ENCODE measurements at regions not wholly inside any gene's neighbourhood (a gene's known extent, or its start where the extent isn't known, plus 50 kb on each side); places are given as distances from the start of the nearest gene placed in this dataset.
"Not testable (repeated sequence)": the region's sequence is repeated elsewhere in the genome, so short reads cannot be mapped to it uniquely, and the experiment has no call there.

DNA sequence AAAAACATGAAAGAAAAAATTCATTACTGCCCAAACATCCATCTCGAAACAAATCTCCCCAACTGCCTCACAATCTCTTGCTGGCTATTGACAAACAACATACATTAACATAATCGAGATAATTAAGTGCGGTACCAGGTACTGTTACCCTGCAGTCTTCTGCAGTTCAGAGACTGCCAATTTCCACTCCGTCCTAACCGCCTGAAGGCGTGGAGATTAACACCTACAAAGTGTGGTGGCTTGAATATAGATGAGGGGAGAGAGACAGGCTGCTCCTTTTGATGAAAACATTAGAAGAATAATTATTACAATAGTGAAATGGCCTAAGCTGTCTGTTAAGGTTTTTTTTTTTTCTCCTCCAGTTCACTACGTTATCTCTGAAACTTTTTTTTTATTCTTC, 258.9 kb upstream of the SOX4 start:
- no peak for DNase-seq (ENCODE audit: low spot score)

DNA sequence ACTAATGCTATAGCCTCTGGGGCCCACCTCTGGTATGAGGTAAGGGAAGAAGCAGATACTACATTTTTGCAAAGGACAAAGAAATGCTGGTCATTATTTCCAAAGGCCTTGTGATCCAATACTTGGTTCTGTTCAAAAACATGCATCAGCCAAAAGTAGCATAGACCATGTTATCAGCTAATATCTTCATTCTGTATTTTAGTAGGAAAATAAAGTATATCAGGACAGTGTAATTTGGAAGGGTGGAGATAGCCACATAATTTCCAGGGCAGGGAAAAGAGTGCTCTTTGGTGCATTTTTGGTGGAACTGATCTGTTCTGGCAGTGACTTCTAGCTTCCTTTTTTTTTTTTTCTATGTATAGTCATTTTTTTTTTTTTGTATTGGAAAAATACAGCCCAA, 258.0 kb upstream of the SOX4 start:
- DNase-seq (ENCODE audit: low spot score) = no peak

DNA sequence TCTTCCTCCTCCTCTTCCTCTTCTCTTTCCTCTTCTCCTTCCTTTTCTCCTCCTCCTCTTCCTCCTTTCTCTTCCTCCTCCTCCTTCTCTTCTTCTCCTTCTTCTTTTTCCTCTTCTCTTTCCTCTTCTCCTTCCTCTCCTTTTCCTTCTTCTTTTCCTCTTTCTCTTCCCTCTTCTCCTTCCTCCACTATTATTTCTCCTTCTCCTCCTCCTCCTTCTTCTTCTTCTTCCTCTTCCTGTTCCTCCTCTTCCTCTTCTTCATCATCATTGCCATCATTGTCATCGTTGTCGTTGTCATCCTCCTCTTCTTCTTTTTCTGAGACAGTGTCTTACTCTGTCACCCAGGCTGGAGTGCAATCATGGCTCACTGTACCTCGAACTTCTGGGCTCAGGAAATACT, 256.3 kb upstream of the SOX4 start:
- no peak for DNase-seq (ENCODE audit: low spot score)

DNA sequence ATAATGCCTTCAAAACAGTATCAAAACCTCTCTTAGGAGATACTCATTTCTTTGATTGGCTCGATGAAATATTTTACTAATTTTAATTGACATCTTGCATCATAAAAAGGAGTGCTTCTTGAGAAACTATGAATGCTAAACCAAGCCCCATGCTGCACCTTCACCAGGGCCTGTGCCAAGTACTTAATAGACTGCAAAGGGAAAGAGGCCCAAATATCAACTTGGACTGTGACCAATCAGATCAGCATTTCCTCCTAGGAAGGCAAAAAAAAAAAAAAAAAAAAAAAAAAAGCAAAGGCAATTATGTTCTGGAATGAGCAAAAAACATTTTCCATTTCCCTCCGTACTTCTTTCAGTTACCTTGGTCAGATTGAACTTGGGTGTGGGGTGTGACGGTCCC, 253.0 kb upstream of the SOX4 start:
- DNase-seq (ENCODE audit: low spot score) = no peak

DNA sequence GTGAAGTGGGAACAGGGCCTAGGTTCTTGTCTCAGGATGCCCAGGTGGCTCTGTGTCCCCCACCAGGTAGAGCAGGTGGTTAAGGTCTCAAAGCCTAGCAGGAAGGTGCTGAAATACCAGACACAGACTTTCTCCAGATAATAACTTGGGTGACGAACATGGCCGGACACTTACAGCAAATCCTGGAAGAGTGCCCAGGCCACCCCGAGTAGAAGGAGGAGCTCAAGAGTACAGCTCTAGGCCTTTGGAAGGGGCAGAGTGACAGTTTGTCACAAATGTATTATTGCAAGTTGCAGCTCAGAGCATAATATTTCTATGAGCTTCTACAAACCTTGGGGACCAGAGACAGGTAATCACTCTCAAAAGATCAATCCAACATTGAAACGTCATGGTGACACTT, 251.6 kb upstream of the SOX4 start:
- no peak for DNase-seq (ENCODE audit: low spot score)

DNA sequence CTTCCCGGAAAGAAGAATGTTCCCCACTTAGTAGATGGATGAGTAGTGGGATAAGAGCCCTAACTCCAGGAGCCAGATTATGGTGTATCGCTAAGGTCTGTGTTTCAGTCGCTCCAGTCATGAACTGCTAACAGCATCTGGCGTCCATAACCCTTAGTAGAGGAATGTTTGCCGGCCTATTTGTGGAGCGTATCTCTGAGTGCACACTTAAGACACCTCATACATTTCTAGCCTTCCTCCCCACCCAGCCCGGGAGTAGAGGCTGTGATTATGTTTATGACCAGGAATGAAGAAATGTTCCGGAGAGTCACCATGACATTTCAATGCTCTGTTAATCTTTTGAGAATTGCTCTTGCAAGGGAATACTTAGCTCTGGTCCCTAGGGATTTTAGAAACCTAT, 251.1 kb upstream of the SOX4 start:
- DNase-seq (ENCODE audit: low spot score) = peak; percentile 15

DNA sequence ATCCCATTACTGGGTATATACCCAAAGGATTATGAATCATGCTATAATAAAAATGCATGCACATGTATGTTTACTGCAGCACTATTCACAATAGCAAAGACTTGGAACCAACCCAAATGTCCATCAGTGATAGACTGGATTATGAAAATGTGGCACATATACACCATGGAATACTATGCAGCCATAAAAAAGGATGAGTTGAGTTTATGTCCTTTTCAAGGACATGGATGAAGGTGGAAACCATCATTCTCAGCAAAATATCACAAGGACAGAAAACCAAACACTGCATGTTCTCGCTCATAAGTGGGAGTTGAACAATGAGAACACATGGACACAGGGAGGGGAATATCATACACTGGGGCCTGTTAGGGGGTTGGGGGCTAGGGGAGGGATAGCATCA, 247.8 kb upstream of the SOX4 start:
- DNase-seq (ENCODE audit: low spot score) = not testable (repeated sequence)

DNA sequence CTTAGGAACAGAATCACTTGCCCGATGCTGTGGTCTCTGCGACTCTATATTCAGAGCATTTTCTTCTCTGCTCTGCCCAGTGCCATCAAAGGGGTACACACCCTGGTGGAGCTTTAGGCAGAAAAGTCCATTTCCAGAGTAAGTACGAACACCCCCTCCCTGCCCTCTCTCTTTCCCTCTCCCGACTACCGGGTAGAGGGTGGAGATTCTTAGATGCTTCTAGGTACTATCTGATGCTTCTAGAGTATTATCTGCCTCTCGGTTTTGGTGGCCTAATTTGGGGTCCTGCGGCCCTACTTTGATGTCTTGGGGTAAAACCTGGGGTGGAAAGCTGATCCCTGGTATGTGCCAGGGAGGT, 245.4 kb upstream of the SOX4 start:
- no peak for DNase-seq (ENCODE audit: low spot score)

DNA sequence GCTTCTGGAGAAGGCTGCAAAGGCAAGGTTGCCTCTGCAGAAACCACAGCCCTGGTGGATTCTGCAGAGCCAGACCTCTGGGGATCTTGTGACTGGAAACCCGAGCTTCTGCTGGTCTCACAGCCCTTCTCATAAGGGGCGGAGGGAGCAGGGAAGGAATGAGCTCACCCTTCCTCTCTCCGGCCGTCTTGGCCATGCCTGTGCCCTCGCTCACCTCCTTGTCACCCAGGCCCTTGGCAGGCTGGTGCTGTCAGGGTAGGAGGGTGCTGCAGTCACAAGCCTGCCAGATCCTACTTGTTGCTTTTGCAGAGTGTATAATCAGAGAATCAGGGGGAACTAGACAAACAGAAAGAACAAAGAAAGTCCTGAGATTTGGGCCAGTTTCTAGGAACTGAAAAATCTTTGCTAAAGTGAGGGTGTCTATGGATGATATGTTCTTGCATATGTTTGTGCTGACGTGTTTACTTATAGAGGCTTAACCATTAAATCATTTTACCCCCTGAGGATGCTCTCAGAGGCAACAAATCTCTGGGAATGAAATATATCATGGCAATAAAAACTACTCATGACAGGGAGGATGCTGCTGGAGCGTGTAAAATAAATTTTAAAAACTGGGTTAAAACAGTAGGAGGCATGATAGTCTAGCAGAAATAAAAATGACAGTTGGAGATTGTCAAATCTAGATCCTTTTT, 244.9 kb upstream of the SOX4 start:
- DNase-seq (ENCODE audit: low spot score) = peak; percentile 65

DNA sequence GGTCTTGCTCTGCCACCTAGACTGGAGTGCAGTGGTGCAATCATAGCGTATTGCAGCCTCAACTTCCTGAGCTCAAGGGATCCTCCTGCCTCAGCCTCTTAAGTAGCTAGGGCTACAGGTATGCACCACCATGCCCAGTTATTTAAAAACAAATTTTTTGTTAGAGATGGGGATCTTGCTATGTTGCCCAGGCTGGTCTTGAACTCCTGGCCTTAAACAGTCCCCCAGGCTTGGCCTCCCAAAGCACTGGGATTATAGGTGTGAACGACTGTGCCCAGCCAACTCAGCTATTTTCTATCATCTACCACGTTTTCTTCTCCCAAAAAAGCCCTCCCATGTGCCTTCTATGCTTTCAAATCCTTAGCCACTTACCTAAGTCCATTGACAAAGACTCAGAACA, 243.7 kb upstream of the SOX4 start:
- no peak for DNase-seq (ENCODE audit: low spot score)

DNA sequence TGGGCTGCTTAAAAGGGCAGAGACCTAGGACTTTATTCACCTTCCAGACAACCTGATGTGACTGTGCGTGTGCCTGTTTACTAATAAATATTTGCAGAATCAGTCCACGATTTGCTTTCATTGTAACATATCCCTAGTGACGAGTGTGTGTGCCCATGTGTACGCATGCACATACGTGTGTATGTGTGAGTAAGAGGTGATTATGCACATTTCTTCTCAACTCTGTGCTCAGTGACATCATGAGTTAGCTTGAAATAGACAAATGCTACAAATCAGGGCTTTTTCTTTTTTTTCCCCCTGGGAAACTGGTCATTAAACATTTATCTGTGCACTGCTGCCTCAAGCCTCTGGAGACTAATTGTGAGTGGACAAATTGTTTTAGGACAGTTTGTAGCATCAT, 242.6 kb upstream of the SOX4 start:
- DNase-seq (ENCODE audit: low spot score) = no peak

DNA sequence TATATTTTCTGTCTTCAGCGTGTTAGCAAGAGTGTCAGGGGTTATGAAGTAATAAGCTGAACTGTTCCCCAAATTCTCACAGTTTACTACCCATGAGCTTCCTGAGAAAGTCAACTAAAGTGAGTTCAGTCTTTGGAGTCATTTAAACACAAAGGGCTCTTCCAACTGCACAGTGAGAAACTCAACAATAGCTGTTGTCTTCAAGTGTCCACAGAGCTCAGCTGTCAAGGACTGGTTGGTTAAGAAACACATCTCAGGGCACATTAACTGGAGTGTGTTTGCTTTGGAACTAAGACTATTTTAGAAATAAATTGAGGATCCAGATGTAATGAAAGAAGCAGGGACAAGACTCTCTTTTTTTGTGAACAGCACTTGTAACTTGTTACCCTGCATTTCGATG, 241.4 kb upstream of the SOX4 start:
- DNase-seq (ENCODE audit: low spot score) = no peak

DNA sequence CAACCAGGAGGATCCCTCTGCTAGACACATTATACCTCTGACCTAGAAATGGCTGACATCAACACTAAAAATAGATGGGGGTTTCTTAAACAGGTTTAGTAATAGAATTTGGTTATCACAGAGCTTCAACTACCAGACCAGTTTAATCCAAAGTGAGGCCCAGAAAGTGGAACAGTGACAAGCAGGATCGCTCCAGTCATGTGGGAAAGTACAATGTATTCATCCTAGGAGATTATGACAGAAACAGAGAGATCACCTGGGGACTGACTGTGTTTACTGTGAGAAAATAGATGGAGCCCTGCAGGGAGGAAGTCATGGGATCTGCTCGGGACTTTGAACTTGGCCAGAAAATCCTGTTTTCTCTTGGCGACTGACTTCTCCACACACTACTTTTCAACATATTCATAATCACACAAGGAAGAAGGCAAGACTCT, 238.7 kb upstream of the SOX4 start:
- no peak for DNase-seq (ENCODE audit: low spot score)

DNA sequence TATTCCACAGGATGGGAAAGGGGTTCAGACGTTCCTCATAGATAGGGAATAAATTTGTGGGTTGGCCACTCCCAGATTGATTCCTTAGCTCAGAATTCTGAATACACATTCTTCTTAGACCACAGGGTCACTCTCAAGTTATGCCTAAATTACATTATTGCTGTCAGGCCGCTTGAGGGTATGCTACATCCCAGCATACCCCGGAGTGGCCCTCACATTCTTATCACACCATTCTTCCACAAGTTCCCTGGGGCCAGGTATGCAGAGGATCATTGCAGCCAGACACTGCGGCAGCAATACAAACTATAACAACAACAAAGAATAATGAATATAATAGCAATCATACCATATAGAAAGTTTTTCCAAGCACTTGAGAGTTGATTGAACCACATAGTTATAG, 237.9 kb upstream of the SOX4 start:
- DNase-seq (ENCODE audit: low spot score) = no peak

DNA sequence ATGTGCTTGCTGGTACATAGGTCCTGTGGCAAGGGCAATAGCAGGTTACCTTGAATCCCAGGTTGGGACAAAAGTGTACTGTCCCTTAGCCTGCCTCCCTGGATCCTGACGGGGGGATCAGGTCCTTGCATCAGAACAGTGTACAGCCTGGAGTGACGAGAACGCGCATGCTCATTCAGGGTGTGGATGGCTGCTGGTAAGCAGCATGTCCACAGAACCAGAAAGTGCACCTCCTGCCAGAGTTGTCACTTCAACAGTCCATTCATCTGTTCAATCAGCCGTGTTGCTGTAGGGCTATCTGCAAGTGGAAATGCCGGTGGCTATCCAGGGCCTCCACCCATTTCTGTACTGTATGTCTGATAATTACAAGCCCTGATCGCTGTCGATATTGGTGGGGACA, 236.3 kb upstream of the SOX4 start:
- DNase-seq (ENCODE audit: low spot score) = no peak

DNA sequence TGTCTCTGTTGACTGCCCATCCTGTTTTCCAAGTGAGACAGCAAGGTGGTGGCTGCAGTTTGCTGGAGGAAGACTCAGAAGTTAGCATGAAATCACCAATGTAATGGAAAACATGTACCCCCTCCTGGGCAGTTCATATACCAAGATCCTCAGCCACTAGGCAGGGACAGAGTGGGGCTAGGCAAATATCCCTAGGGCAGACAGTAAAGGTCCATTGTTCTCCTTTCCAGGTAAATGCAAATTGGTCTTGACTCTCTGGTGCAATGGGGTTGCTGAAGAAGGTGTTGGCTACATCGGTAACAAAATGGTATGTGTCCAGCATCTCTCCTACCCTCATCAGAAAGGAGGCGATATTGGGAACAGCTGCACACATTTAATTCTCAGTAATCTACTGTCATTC, 233.6 kb upstream of the SOX4 start:
- no peak for DNase-seq (ENCODE audit: low spot score)

DNA sequence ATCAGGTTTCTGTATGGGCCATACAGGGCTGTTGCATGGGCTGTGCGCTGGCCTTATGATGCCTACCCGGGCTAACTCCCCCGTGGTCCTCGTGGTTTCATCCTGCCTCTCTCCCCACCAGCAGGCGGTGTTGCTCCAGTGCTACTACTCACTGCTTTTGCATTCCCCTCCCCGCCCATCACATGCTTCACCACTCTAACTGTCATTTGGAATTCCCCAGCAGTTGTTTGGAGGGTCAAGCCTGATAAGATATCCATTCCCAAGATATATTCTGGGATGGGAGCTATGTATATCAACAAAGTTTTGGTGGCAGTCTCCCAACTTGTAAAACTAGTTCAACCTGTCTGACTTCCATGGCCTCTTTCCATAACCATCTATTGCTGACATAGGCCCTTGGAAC, 233.2 kb upstream of the SOX4 start:
- no peak for DNase-seq (ENCODE audit: low spot score)

DNA sequence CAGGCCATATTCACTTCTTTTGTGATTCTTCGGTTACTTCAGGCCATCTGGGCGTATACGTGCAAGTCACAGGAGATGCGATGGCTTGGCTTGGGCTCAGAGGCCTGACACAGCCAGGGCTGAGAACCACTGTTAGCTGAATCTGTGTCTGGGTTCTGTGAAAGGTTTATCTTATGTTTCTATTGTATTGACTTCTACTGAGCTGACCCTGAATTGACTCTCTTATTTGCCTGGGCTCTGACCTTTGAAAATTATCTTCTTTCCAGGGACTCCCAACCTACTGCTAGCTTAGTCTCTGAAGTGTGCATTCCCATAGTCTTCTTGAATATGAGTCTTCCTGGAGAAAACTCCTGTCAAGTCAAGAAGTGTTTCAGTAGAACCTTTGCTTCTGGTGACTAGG, 226.4 kb upstream of the SOX4 start:
- DNase-seq (ENCODE audit: low spot score) = no peak

DNA sequence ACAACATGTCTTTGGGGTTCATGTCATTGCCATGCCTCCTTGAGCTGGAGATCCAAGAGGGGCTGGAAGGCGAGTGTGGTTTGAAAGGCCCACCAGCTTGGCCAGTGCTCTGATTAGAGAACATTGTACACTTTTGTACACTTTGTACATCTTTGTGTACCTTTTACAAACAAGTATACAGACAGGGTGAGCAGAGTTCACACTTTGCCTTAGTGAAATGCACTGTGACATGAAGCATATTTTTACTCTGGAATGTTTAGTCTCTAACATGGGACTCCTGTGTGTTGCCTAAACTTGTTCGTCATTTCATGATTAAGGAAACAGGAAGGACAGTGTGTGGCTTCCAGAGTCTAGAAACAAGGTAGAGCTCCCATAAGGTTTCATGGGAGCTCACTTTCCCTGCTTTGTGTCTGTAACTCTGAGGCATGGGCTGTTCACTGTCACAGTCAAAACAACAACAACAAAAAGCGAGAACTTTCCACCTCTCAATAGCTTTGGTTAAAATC, 225.8 kb upstream of the SOX4 start:
- no peak for DNase-seq (ENCODE audit: low spot score)

DNA sequence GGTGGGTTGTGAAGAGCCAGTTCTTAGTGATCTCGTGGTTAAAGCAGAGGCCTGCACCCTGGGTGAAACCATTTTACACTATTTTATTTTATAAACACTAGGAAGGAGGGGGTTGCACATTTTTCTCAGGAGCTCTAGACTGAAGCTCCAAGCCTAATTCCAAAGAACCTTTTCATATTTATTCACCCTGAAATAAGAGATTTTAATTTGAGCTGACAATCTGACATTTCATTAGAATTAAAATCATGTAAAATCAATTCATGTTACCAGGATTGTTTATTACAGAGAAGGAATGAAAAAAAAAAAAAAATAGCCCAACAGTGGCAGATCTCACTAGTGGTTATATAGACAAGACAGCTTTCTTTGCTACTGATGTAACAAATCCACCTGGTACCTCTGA, 222.5 kb upstream of the SOX4 start:
- no peak for DNase-seq (ENCODE audit: low spot score)

DNA sequence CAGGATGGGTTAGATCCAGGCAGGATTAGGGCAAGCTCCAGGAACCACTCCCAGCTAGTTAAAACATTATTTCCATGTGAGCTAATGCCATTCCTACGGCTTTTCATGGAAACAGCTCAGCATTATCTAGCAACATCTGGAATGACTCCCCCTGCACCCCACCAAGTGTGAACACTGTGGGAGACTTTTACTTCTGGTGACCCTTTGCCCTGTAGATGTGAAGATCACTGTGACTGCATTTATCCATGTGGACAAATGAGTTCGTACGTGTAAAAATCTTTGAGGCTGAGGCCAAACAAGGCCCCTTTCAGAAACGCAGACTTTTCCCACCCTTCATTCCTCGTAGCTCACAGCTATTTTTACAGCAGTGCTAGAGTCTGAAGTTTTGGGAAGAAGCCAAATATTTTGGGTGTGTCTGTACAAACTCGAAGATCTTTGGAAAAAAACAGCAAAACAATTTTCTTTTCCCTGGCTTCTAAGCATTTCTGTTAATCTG, 221.8 kb upstream of the SOX4 start:
- peak; percentile 48 for DNase-seq (ENCODE audit: low spot score)

DNA sequence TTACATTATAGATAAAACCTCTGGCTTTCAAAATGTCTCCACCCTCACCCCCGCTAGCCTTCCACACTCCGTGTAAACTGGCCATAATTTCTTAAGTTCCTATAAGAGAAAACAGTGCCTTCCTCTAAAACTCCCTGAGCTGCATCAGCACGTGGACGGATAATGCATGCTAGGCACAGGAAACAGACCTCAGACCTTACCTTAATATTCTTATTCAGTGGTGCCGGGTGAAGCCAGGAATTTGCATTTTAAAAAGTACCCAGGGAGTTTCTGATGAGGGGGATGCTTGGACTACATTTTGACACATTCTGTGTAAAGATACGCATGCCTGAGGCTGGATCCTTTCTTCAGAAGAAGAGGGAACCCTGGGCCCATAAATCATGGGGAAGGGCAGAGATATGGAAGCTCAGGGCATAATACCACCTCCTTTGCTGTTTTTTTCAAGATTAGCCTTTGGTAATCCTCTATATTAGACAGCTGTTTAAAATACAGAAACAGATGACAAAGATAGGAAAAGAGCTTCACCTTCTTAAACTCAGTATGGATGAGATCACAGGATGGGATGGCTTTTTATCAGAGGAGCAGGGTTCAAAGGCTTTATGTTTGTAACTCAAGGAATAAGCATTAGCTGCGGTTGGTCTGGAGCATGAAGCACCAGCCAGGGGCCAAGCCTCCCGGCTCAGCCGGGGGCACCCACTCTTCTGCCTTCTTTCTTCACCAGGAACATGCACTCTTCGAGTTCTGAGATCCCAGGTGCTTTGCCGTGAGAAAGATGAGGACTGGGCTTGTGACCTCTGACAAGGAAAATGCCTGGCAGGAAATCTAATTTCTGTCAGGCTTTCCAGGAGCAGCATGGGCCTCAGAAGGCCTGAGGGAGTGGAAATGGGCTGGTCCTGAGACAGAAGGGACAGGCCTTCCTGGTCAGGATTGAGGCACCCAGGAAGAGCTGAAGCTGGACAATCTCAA, 218.1 kb upstream of the SOX4 start:
- DNase-seq (ENCODE audit: low spot score) = no peak

DNA sequence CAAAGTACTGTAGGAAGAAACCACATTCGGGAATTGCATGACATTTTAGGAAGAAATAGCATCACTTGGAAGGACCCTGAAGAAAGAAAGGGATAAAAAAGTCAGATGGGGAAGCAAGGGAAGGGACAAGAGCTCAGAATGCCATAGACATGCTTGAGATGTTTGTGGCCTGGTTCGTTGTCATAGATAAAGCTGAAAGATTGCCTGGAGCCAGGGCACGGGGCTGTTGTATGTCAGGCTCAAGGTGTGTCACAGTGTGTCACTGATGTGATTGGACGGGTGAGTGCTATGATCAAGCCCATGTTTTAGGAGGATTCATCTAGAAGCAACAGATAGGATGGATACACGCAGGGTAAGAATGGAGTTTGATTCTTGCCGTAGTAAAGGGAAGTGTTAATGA, 216.2 kb upstream of the SOX4 start:
- DNase-seq (ENCODE audit: low spot score) = no peak
